Posterior vena cava (tissue), 2 donors: ENCODE measurements at regions not wholly inside any gene's neighbourhood (a gene's known extent, or its start where the extent isn't known, plus 50 kb on each side); places are given as distances from the start of the nearest gene placed in this dataset.

Source experiments
- DNase-seq: peaks from one replicate; pipeline ENCODE4 v3.0.0-alpha.2; 2020; ENCODE audit warnings: low spot score
- intact Hi-C, 2 donors: fragments of 100-400 bp; cut with DNase I; formaldehyde crosslinking; loops; one replicate each; pipeline versions ENCODE4 v1.14.1 to v1.14.2; 2022 to 2023
- donor health status: DM: yes; HTN: yes; CAD: no.
- donor health status: DM: yes; HTN: yes; CAD: no.

DNA sequence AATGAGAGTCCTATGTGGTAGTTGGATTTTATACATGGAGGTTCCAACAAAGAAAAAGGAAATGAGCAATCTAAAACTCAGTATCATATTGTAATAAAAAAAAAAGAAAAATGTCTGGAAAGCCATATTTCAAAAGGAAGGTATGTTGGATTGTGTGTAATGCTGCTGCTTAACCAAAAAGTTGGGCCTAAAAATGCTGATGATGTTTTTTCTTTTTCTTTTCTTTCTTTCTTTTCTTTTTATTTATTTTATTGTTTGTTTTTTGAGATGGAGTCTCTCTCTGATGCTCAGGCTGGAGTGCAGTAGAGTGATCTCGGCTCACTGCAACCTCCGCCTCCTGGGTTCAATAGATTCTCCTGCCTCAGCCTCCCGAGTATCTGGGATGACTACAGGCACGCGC is 1424.0 kb upstream of the CDH6 start:
- intact Hi-C loops: no loop called here
- no peak for DNase-seq

- no peak for DNase-seq
- intact Hi-C loops: no loop called here
These were observed 1434.5 kb upstream of the CDH6 start for GRCh38 chr5:29758986-29759421.

DNA sequence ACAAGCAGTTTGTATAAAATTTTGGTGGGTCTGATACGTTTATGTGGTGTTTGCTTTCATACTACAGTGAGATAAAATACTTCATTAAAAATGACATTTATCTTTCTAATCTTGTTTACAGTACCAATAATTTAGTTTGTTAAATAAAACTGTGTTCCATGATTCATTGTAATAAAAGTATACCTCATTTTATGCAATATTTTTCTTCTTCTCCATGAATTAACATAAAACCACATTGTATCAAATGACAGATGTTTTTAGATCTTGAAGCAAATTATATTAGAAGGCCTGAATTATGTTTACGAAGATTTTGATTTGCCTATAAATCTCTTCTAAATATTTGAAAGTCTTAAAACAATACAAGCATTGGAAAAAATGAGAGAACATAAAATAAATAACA is 1443.0 kb upstream of the CDH6 start:
- no peak for DNase-seq
- intact Hi-C loops: no loop called here

GRCh38 chr5:29744618-29745017 is 1448.9 kb upstream of the CDH6 start:
- no peak for DNase-seq
- intact Hi-C loops: no loop called here

GRCh38 chr5:29720954-29721353 is 1472.5 kb upstream of the CDH6 start:
- intact Hi-C loops: no loop called here
- no peak for DNase-seq

DNA sequence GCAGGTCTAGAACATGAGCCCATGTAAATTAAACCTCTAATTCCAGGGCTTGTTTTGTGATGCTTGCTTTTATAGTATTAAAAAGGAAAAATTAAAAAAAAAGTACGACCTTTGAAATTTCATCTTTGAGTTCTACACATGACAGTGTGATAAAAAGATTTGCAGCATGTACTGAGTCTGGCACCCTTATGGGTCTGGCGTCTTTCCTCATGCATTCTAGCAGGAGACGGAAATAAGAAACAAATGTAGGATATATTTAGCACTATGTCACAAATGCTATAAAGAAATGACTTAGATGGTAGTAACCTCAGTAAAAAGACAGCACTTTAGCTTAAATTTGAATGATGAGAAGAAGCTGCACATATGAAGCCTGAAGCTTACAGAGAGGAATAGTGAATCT is 1474.3 kb upstream of the CDH6 start:
- no peak for DNase-seq
- intact Hi-C loops: no loop called here

DNA sequence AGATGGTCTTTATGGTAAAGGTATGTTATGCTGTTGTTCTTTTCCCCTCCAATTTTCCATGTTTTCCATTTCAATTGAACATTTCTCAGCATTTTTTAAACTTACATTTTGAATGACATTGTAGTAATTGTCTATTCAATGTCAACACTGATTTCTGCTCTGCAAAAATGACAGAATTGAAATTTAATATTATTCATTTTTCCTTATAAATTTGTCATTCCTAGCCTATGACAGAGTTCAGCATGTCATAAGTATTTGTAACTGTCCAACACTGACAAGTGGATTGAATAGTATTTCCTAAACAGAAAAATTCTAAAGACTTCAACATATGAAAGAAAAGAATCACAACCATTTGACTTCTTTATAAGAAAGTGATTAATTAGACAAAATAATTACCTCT is 1478.3 kb upstream of the CDH6 start:
- intact Hi-C loops: no loop called here
- DNase-seq: no peak

- intact Hi-C loops: no loop called here
- DNase-seq: no peak
These were observed 1490.6 kb upstream of the CDH6 start for GRCh38 chr5:29702875-29703274.

DNA sequence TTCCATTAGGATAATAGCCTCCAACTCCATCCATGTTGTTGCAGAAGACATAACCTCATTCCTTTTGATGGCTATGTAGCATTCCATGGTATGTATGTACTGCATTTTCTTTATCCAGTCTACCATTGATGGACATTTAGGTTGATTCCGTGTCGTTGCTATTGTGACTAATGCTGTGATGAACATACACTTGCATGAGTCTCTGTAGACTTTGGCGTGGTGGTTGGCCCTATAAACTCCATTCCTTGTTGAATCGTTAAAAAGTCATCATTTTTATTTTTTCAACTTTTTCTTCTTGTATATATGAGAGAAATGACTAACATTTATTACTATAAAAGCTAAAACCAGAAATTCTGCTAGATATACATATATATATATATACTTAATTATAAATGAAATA is 1491.9 kb upstream of the CDH6 start:
- DNase-seq: no peak
- intact Hi-C loops: no loop called here

DNA sequence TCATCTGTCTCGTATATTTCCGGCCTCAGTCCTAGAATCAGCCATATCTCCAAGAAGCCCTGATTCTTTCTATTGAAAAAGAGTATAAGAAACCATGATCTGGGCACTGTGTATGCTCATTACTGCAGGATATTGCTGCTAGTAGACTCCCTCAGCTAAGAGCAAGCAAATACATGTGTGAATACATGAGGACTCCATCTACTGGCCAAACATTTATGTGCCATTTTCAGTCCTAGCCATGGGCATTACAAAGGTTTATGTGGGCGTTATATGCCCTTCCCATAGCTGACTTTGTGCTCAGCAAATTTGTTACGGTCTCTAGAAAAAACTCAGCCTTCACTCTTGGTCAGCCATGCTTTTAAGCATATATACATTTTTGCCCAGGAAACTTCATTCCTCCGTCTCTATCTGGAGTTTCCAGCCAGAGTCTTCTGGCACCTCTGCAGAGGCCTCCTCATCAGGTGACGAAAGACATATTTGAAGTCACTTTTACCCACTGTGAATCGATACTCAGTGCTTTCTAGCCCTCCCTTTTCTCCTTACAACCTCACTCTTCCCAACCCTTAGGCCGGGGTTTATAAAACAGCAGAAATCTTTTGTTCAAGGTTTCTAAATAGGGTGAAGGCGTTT is 1495.6 kb upstream of the CDH6 start:
- intact Hi-C loops: no loop called here
- no peak for DNase-seq

DNA sequence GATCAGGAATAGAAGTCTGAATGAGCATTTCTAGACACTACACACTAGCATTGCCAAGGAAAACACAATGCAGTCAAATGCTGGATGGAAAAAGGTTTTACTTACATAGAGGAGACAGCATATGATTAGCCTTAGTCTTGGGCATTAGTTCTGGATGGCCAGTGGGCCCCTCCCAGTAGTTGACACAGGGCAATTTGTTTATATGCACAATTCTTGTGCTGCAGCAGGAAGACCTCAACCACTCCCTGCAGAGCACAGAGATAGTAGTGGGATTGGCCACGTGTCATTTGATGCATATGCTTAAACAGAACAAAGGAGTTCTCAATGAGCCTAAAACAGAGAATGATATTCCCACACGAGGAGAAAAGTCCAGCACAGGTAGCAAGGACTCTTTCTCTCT is 1496.2 kb upstream of the CDH6 start:
- no peak for DNase-seq
- intact Hi-C loops: no loop called here

GRCh38 chr5:29672678-29673077 is 1520.8 kb upstream of the CDH6 start:
- intact Hi-C loops: no loop called here
- DNase-seq: no peak

GRCh38 chr5:29662876-29663275 is 1530.6 kb upstream of the CDH6 start:
- intact Hi-C loops: no loop called here
- DNase-seq: no peak

GRCh38 chr5:29654954-29655353 is 1538.5 kb upstream of the CDH6 start:
- no peak for DNase-seq
- intact Hi-C loops: loop anchor here in 1 of 2 donors (5.0 kb wide), 1 partner anchor 237 kb away; no protein-coding TSS in a partner anchor

DNA sequence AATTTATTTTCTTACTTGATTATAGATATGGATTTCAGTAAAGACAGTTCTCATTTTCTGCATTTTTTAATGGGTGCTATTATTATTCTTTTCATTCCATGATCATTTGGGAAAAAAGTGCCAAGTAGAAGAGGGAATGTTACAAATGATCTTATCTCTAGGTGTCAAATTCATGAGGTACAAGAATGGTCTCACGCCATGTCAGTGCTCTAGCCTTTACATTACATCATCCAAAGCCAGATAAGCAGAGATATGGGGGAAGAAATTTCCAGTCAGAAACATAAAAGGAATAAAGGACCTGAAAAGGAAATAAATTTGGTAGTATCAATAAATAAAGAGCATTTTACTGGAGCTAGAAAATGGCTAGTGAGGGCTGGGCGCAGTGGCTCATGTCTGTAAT is 1544.2 kb upstream of the CDH6 start:
- no peak for DNase-seq
- intact Hi-C loops: no loop called here

GRCh38 chr5:29642601-29643000 is 1550.9 kb upstream of the CDH6 start:
- no peak for DNase-seq
- intact Hi-C loops: no loop called here

DNA sequence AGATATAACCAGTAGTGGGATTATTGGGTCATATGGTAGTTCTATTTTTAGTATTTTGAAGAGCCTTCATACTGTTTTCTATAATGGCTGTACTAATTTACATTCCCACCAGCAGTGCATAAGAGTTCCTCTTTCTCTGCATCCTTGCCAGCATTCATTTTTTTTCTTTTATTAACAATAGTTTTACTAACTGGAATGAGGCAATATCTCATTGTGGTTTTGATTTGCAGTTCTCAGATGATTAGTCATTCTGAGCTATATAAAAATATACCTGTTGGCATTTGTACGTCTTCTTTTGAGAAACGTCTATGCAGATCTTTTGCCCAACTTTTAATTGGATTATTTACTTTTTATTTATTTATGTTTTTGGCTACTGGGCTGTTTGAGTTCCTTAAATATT is 1579.3 kb upstream of the CDH6 start:
- intact Hi-C loops: no loop called here
- no peak for DNase-seq

DNA sequence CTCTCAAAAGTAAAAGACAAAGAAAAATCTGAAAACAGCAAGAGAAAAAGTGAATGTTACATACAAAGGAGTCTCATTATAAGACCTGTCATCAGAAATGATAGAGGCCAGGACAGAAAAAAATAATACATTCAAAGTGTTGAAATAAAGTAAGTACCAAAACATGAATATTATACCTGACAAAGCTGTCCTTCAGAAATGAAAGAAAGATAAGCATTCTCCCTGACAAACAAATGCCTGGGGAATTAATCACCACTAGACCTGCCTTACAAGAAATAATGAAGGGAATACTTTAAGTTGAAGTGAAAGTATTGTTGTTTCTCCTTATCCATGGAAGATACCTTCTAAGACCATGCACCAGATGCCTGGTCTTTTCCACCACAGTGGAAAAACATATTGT is 1605.2 kb upstream of the CDH6 start:
- intact Hi-C loops: no loop called here
- no peak for DNase-seq

DNA sequence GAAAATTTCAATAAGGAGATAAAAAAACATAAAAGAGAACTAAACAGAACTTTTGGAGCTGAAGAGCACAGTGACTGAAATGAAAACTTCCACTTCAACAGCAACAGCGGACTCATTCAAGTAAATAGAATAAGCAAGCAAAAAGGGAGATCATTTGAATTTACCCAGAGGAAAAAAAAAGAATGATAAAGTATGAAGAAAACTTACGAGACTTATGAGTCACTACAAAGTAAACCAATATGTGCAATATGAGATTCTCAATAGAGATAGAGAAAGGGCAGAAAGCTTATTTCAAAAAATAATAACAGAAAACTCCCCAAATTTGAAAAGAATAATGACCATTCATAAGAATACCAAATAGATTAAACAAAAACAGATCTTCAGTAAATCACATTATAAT is 1605.7 kb upstream of the CDH6 start:
- DNase-seq: no peak
- intact Hi-C loops: no loop called here

GRCh38 chr5:29568028-29568427 is 1625.5 kb upstream of the CDH6 start:
- DNase-seq: no peak
- intact Hi-C loops: no loop called here

DNA sequence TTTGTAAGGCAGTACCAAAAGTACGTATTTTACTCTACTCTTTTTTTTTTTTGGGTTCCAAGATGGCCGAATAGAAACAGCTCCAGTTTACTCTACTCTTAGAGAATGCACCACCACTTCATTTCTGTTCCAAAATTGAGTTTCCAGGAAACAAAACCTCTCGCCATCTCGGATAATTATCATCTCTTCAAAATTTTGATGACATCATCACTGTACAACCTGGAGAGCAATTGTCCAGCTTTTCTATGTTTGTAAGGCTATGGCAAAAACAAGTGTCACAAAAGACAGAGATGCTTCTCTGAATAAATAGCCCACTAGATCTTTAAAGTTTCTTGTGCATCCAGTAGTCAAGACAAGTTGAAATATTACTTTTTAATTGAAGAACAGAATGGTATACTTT is 1631.9 kb upstream of the CDH6 start:
- DNase-seq: no peak
- intact Hi-C loops: no loop called here

DNA sequence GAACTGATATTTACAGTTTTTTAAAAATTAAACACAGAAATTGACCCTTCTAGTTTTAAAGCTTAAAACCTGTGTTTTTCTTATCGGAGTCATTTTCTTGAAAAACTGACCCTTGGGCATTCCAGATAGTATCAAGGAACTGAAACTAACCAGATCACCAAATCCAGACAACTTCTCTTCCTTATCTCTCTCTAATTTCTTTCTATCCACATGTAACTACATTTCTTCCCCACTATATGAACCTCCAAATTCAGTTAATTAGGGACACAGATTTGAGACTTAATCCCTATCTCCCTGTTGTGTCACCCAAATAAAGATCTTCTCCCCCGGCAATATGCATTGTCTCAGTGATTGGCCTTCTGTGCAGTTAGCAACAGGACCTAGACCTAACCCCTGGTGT is 1643.0 kb upstream of the CDH6 start:
- intact Hi-C loops: no loop called here
- DNase-seq: no peak
